ENCODE measurements at regions not wholly inside any gene's neighbourhood (a gene's known extent, or its start where the extent isn't known, plus 50 kb on each side); places are given as distances from the start of the nearest gene placed in this dataset.

GRCh38 chr6:40022867-40023266 is 88.6 kb upstream of the MOCS1 start:
- DNase-seq (ENCODE audit: low spot score) (no peak), FAIRE-seq (no peak), ATAC-seq (no peak)
- in situ Hi-C loops (cut with HindIII; ENCODE audit: extremely low pct_ligation_motif_present, low pct_unique_long_range_greater_than_20kb) (no loop called here), intact Hi-C loops (cut with micrococcal nuclease; ENCODE audit: unreplicated experiment) (no loop called here)
- Histone ChIP-seq H3K9me3 (ENCODE audit: low read length) (peaks cover 64% of the 10 kb centered on the region), H3K4me2 (ENCODE audit: low read depth, low read length) (no peak overlapping the region), H3K4me1 (ENCODE audit: insufficient read depth, low read length) (no peaks in the 10 kb centered on the region), H3K36me3 (replicated peaks in 1 of 2; ENCODE audit: control insufficient read depth in 1 of 2, insufficient read depth in 2 of 2, low read length in 2 of 2) (no peaks in the 10 kb centered on the region), H3K9ac (ENCODE audit: insufficient read depth, low read depth, low read length) (no peak overlapping the region), H3K4me3 (replicated peaks in 1 of 3; ENCODE audit: insufficient read depth in 1 of 3, low read depth in 2 of 3, low read length in 3 of 3) (no peak overlapping the region), H3K27me3 (ENCODE audit: control insufficient read depth in 1 of 2, insufficient read depth in 2 of 2, low read length in 2 of 2) (no peaks in the 10 kb centered on the region), H4K20me1 (ENCODE audit: insufficient read depth, low read length) (no peaks in the 10 kb centered on the region), H3K27ac (ENCODE audit: extremely low read length, insufficient read depth, low read length) (no peak overlapping the region), H2AFZ (ENCODE audit: low read length) (no peak overlapping the region), H3K79me2 (ENCODE audit: insufficient read depth, low read length) (no peaks in the 10 kb centered on the region)
- CTCF ChIA-PET (ENCODE audit: low intra/inter-chr PET ratio, low total read pairs) = no interaction called here
- 7% methylated on average over 6 of the region's 6 CpGs for WGBS (ENCODE audit: low lambda C conversion rate)
- POLR2A ChIA-PET = no interaction called here
- BruUV-seq (replicated peaks) = no TSS peak
- TF ChIP-seq HDAC2 (CRISPR knock-in tag; IDR thresholded peaks at IDR 0.05) (no peak), ZNF562 (CRISPR knock-in tag; IDR thresholded peaks at IDR 0.05; ENCODE audit: borderline replicate concordance) (no peak), SIN3B (IDR thresholded peaks at IDR 0.05; ENCODE audit: low read length) (no peak), ZNF7 (CRISPR knock-in tag; IDR thresholded peaks at IDR 0.05) (no peak), CENPBD1 (CRISPR knock-in tag; IDR thresholded peaks at IDR 0.05; ENCODE audit: borderline replicate concordance, low read depth) (no peak), ZNF468 (CRISPR knock-in tag; IDR thresholded peaks at IDR 0.05) (no peak), NFIC (IDR thresholded peaks at IDR 0.05; ENCODE audit: low read length) (no peak), JUND (CRISPR knock-in tag; IDR thresholded peaks at IDR 0.05) (no peak), SAP130 (CRISPR knock-in tag; IDR thresholded peaks at IDR 0.05; ENCODE audit: low read depth) (no peak), EEA1 (CRISPR knock-in tag; IDR thresholded peaks at IDR 0.05; ENCODE audit: borderline replicate concordance) (no peak), ZNF512 (CRISPR knock-in tag; IDR thresholded peaks at IDR 0.05) (no peak), JUN (CRISPR knock-in tag; IDR thresholded peaks at IDR 0.05) (no peak), TOE1 (CRISPR knock-in tag; IDR thresholded peaks at IDR 0.05) (no peak), ZNF543 (CRISPR knock-in tag; IDR thresholded peaks at IDR 0.05) (no peak), SSRP1 (CRISPR knock-in tag; IDR thresholded peaks at IDR 0.05) (no peak), RFX3 (CRISPR knock-in tag; IDR thresholded peaks at IDR 0.05) (no peak), ZNF530 (CRISPR knock-in tag; IDR thresholded peaks at IDR 0.05; ENCODE audit: low read depth) (no peak), SAFB2 (CRISPR knock-in tag; IDR thresholded peaks at IDR 0.05; ENCODE audit: borderline replicate concordance, low read depth) (no peak), ZNF782 (CRISPR knock-in tag; IDR thresholded peaks at IDR 0.05; ENCODE audit: borderline replicate concordance) (no peak), HOXA7 (CRISPR knock-in tag; IDR thresholded peaks at IDR 0.05) (no peak)
